Adrenal gland (tissue), 5 donors: ENCODE measurements at regions not wholly inside any gene's neighbourhood (a gene's known extent, or its start where the extent isn't known, plus 50 kb on each side); places are given as distances from the start of the nearest gene placed in this dataset.

ENCODE experiments used
- POLR2A ChIP-seq, 2 donors: fragments of 450-650 bp; IDR thresholded peaks; one replicate each; pipeline ENCODE4 v1.6.1; 2017; ENCODE audit warnings: antibody characterized with exemption in 2 of 2, mild to moderate bottlenecking in 2 of 2, moderate library complexity in 1 of 2
- TF ChIP-seq, protein P1 (sequence below), 6 experiments: fragments of 450-650 bp in 4 of 6; fragments of 200-600 bp in 2 of 6; sonication (generic) in 1 of 6; IDR thresholded peaks; 1 replicate in 5 of 6; 2 replicates in 1 of 6; pipeline versions ENCODE4 v1.5.1 to v1.8.0; 2016 to 2021; ENCODE audit warnings: antibody characterized with exemption in 6 of 6, mild to moderate bottlenecking in 2 of 6, moderate library complexity in 1 of 6
- donor health status: DM: no; HTN: no; CAD: no.

DNA sequence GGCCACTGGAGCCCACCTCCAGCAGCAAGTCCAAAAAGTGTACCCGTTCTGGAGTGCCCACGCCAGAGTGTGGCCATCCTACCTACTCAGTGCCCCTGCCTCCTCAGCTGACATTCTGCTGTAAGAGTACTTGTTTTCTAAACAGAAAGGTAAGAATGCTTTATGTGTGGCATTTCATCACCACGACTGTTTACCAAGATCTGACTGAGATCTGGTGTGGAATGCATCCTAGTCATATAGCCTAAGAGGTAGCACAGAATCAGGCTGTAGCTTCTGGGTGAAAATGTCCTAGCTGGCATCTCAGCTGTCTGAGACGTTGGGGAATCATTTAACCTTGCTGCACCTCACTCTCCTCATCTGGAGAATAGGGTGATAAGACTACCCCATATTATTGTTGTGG, 638.7 kb upstream of the TENM3 start:
- TF ChIP-seq, protein P1, sequence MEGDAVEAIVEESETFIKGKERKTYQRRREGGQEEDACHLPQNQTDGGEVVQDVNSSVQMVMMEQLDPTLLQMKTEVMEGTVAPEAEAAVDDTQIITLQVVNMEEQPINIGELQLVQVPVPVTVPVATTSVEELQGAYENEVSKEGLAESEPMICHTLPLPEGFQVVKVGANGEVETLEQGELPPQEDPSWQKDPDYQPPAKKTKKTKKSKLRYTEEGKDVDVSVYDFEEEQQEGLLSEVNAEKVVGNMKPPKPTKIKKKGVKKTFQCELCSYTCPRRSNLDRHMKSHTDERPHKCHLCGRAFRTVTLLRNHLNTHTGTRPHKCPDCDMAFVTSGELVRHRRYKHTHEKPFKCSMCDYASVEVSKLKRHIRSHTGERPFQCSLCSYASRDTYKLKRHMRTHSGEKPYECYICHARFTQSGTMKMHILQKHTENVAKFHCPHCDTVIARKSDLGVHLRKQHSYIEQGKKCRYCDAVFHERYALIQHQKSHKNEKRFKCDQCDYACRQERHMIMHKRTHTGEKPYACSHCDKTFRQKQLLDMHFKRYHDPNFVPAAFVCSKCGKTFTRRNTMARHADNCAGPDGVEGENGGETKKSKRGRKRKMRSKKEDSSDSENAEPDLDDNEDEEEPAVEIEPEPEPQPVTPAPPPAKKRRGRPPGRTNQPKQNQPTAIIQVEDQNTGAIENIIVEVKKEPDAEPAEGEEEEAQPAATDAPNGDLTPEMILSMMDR (IDR thresholded peaks at IDR 0.05), result no peak
- TF ChIP-seq POLR2A (IDR thresholded peaks at IDR 0.05), result no peak
